ENCODE measurements at regions not wholly inside any gene's neighbourhood (a gene's known extent, or its start where the extent isn't known, plus 50 kb on each side); places are given as distances from the start of the nearest gene placed in this dataset.
"Not testable (repeated sequence)": the region's sequence is repeated elsewhere in the genome, so short reads cannot be mapped to it uniquely, and the experiment has no call there.

DNA sequence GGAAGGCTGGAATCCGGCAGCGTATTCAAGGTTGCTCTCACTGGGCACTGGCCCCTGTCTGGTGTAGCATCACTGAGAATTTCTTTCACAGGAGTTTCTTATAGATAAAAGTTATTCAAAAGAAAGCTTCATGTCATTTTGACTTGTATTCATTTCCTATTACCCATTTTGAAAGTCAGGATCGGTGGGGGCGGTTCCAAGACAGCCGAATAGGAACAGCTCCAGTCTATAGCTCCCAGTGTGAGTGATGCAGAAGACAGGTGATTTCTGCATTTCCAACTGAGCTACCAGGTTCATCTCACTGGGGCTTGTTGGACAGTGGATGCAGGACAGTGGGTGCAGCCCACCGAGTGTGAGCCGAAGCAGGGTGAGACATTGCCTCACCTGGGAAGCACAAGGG lies 51.5 kb upstream of the CDC42EP3 start:
- DNase-seq (ENCODE audit: low read depth in 4 of 4, low spot score in 1 of 4) = not testable (repeated sequence)

- no peak for DNase-seq (ENCODE audit: low read depth in 4 of 4, low spot score in 1 of 4)
Observed at GRCh38 chr2:37730037-37730818, 58.8 kb upstream of the CDC42EP3 start.

- DNase-seq (ENCODE audit: low read depth in 4 of 4, low spot score in 1 of 4) = not testable (repeated sequence)
Observed at GRCh38 chr2:37732412-37732811, 61.0 kb upstream of the CDC42EP3 start.

DNA sequence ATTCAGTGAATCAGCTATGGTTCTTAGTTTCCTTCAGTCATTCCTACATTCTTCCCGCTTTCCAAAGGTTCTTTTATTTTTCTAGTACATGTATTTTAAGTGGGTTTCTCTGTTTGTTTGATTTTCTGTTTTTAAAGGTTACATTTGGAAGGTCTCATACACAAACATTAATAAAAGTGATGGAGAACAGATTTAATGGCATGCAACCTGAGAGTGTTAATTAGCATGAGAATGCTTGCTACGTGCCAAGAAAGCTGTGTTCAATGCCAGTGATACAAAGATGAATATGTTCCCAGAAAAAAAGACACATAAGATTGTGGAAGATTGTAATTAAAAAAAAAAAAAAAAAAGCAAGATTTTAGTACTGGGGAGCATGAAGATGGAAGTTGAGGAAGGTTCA lies 61.8 kb upstream of the CDC42EP3 start:
- no peak for DNase-seq (ENCODE audit: low read depth in 4 of 4, low spot score in 1 of 4)

DNA sequence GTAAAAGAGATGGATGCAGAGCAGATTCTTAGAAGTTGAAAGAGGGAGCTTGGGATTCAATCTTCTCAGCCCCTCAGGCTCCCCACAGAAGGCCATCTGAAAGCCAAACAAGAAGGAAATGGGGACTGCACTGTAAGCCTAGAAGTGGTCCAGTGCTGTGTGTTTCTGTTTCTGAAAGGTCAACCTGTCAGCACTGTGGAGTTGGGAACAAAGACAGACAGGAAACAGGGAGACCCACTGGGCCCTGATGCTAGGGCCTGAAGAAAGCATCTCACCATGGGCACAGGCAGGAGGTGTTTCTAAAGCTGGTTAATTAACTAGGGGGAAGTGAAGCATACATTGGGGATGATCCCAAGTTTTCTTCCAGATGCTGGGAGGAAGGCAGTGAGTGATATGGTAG lies 62.5 kb upstream of the CDC42EP3 start:
- DNase-seq (ENCODE audit: low read depth in 4 of 4, low spot score in 1 of 4) = not testable (repeated sequence)

GRCh38 chr2:37734891-37735523 lies 63.6 kb upstream of the CDC42EP3 start:
- DNase-seq (ENCODE audit: low read depth in 4 of 4, low spot score in 1 of 4) = not testable (repeated sequence)

- not testable (repeated sequence) for DNase-seq (ENCODE audit: low read depth in 4 of 4, low spot score in 1 of 4)
Observed at GRCh38 chr2:37735524-37735910, 64.1 kb upstream of the CDC42EP3 start.

DNA sequence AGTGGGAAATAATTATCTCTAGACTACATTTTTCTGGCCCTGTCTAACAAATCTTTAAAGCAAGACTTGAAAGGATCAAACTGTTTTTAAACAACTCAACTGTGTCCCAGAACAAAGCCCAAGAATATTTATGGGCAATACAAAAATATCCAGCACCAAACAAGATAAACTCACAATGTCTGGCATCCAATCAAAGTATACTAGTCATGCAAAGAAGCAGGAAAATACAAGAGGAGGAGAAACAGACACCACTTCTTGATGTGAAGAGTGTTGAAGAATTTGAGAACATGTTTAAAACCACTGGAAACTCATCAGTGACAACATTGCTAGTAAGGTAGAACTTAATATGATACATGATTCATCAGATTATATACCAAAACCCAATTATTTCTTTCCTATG lies 66.1 kb upstream of the CDC42EP3 start:
- no peak for DNase-seq (ENCODE audit: low read depth in 4 of 4, low spot score in 1 of 4)

DNA sequence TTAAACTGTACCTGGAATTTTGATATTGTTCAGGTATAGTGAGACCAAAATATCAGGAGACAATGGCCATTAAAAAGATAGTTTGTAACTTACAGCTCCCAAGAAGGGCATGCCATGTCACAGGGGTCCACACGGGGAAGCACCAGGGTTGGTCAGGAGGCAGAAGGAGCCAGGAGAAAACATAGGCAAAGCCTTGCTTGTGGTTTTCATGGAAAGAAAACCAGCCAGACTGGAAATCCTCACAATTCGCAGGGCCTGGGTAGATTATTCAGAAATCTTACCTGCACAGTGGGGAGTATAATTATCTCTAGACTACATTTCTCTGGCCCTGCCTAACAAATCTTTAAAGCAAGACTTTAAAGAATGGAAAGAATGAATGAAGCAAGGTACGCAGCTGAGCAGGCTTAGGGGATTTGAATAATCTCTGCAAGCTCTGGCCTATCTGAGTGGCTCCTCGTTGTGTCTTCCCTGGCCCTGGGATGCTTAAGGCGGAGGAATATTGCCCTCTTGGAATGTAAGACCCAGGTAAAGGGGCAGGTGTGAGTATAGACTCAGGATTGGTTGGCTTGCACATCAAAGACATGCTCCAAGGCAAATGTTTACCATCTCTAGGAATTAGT lies 66.9 kb upstream of the CDC42EP3 start:
- DNase-seq (ENCODE audit: low read depth in 4 of 4, low spot score in 1 of 4) = no peak

GRCh38 chr2:37739153-37739552 lies 67.7 kb upstream of the CDC42EP3 start:
- DNase-seq (ENCODE audit: low read depth in 4 of 4, low spot score in 1 of 4) = no peak

GRCh38 chr2:37740164-37740739 lies 68.8 kb upstream of the CDC42EP3 start:
- DNase-seq (ENCODE audit: low read depth in 4 of 4, low spot score in 1 of 4) = no peak

DNA sequence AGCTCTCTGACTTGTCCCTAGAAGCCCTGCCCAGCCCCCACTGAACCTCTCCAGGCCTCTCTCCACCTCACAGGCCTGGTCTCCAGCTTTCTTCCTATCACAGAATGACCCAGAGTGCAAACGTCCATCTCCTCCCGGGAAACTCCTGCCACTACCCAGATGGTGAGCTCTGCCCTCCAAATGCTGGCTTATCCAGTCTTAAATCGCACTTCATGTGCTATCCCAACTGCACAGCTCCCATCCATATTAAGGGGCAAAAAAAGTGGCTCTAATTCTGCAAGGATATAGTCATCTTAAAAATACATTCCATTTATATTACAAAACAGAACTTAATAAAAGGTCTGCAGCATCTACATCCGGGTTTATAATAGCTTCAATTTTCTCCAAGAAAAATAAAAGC lies 70.8 kb upstream of the CDC42EP3 start:
- DNase-seq (ENCODE audit: low read depth in 4 of 4, low spot score in 1 of 4) = no peak

DNA sequence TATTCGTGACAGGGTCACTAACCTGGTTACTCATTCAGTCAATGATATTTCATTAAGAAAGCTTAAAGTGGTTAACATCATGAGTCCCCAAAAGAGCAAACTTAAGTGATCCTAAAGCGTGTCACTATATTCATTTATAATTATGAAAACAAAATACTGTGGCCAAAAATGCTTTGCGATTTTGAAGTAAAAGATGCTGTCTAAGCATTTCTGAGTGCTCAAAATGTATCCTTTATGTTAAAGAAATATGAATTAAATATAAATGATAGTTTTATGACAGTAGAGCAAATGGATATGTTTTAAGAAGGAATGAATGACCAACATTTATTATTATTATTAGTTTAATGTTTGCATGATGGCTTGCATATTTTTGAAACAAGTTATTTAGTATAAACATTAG lies 72.6 kb upstream of the CDC42EP3 start:
- no peak for DNase-seq (ENCODE audit: low read depth in 4 of 4, low spot score in 1 of 4)

- not testable (repeated sequence) for DNase-seq (ENCODE audit: low read depth in 4 of 4, low spot score in 1 of 4)
Observed at GRCh38 chr2:37744961-37745360, 73.5 kb upstream of the CDC42EP3 start.

GRCh38 chr2:37746011-37746410 lies 74.6 kb upstream of the CDC42EP3 start:
- DNase-seq (ENCODE audit: low read depth in 4 of 4, low spot score in 1 of 4) = not testable (repeated sequence)

- DNase-seq (ENCODE audit: low read depth in 4 of 4, low spot score in 1 of 4) = no peak
Observed at GRCh38 chr2:37746883-37747282, 75.4 kb upstream of the CDC42EP3 start.

GRCh38 chr2:37748541-37748940 lies 77.1 kb upstream of the CDC42EP3 start:
- DNase-seq (ENCODE audit: low read depth in 4 of 4, low spot score in 1 of 4) = no peak

GRCh38 chr2:37750286-37750685 lies 78.8 kb upstream of the CDC42EP3 start:
- not testable (repeated sequence) for DNase-seq (ENCODE audit: low read depth in 4 of 4, low spot score in 1 of 4)

DNA sequence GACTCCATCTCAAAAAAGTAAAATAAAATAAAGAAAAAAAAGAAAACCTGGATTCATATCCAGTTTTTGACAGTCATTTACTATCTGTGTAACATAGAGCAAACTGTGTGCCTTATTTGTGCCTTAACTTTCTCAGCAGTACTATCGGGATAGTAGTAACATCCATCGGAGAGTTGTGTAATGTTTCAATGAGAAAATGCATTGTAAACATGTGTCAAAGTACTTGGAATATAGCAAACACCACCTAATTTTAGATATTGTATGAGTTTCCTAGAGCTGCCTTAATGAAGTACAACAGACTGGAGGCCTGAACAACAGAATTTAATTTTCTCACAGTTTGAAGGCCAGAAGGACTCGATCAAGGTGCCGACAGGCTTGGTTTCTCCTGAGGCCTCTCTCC lies 81.3 kb upstream of the CDC42EP3 start:
- DNase-seq (ENCODE audit: low read depth in 4 of 4, low spot score in 1 of 4) = no peak

DNA sequence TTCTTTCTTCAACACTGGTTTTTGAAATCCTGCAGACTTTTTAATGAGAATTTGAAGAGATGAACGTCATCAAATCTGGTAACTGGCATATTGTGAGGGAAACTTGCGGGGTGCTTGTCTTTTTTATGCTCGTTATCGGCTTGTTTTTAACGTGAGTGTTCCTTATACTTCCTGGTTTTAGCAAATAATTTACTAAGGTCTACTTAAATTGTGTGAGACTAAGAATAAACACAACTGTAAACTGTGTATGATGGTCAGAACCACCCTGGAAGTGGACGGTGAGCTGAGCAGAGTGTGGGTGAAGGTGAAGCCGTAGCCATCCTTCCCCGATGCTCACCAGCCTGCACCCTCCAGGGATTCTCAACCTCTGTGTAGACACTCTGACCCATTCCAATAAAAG lies 82.3 kb upstream of the CDC42EP3 start:
- no peak for DNase-seq (ENCODE audit: low read depth in 4 of 4, low spot score in 1 of 4)

- not testable (repeated sequence) for DNase-seq (ENCODE audit: low read depth in 4 of 4, low spot score in 1 of 4)
Observed at GRCh38 chr2:37755961-37756559, 84.6 kb upstream of the CDC42EP3 start.

DNA sequence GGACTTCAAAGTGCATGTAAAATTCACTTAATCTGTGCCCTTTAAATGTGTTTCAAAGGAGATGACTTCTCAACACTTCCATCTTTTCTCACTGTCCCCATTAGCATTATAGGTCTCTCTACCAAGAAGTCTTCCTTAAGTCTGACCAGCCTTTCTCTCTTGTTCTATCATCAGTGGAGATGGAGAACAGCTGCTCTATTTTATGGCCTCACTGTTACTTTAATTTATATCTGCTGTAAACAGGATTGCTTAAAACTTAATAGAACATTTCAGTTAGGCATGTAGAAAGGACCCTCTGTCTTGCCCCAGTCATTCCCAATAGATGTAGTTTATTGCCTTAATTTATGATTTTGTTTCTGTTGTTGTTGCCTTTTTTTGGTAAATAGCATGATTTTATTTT lies 86.0 kb upstream of the CDC42EP3 start:
- not testable (repeated sequence) for DNase-seq (ENCODE audit: low read depth in 4 of 4, low spot score in 1 of 4)
